Osteocyte (in vitro differentiated cells): ENCODE measurements at regions not wholly inside any gene's neighbourhood (a gene's known extent, or its start where the extent isn't known, plus 50 kb on each side); places are given as distances from the start of the nearest gene placed in this dataset.

Source experiments
- DNase-seq: peaks from one replicate; pipeline ENCODE4 v3.0.0; 2021; ENCODE audit warnings: mixed read lengths; ENCODE audit not compliant: unreplicated experiment; ENCODE audit errors: extremely low spot score
- H3K27ac Mint-ChIP-seq: one replicate; pipeline ENCODE4 v1.8.0; 2021; ENCODE audit warnings: mild to moderate bottlenecking, mixed read lengths; ENCODE audit not compliant: unreplicated experiment
- H3K27me3 Mint-ChIP-seq: one replicate; pipeline ENCODE4 v1.8.0; 2021; ENCODE audit warnings: mixed read lengths; ENCODE audit not compliant: unreplicated experiment
- H3K36me3 Mint-ChIP-seq: one replicate; pipeline ENCODE4 v1.8.0; 2021; ENCODE audit warnings: mixed read lengths; ENCODE audit not compliant: unreplicated experiment
- H3K4me1 Mint-ChIP-seq: one replicate; pipeline ENCODE4 v1.8.0; 2021; ENCODE audit warnings: mixed read lengths; ENCODE audit not compliant: unreplicated experiment
- H3K4me3 Mint-ChIP-seq: one replicate; pipeline ENCODE4 v1.8.0; 2021; ENCODE audit warnings: mild to moderate bottlenecking, moderate library complexity, mixed read lengths; ENCODE audit not compliant: unreplicated experiment
- H3K9me3 Mint-ChIP-seq: one replicate; pipeline ENCODE4 v1.8.0; 2021; ENCODE audit warnings: mixed read lengths; ENCODE audit not compliant: unreplicated experiment
- CTCF ChIP-seq: fragments of 200-600 bp; sonication (generic); IDR thresholded peaks from 2 replicates; pipeline ENCODE4 v1.5.0; 2021; ENCODE audit warnings: antibody characterized with exemption, mild to moderate bottlenecking, moderate library complexity

- Mint-ChIP-seq H3K4me1 (peaks cover 10% of the 10 kb centered on the region), H3K36me3 (no peaks in the 10 kb centered on the region), H3K27ac (no peak overlapping the region), H3K9me3 (no peaks in the 10 kb centered on the region), H3K27me3 (no peaks in the 10 kb centered on the region), H3K4me3 (no peak overlapping the region)
- no peak for TF ChIP-seq CTCF
- no peak for DNase-seq
Measured at GRCh38 chr5:121138495-121138907, 674.4 kb downstream of the PRR16 start.

DNA sequence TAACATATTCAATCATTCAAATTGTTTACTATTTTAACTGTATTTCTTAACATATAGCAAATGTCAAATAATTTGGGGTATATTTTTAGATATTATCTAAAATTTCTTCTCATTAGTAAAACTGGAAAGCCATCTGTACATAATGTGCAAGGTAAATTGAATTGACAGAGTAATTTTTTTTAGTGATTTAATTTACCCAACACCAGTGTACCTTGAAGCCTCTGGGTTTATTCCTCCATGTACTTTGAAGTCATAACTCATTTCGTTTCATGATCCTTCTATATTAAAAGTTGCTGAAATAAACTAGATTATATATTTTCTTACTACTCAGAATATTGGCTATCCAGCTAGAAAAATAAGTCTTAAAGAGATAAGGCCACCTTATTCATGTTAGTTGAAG, 674.9 kb downstream of the PRR16 start:
- TF ChIP-seq CTCF = no peak
- no peak for DNase-seq
- no peak overlapping the region for H3K4me3 Mint-ChIP-seq
- H3K27me3 Mint-ChIP-seq = peaks cover 1% of the 10 kb centered on the region
- peaks cover 10% of the 10 kb centered on the region for H3K4me1 Mint-ChIP-seq
- no peaks in the 10 kb centered on the region for H3K9me3 Mint-ChIP-seq
- H3K27ac Mint-ChIP-seq = no peak overlapping the region
- no peaks in the 10 kb centered on the region for H3K36me3 Mint-ChIP-seq

DNA sequence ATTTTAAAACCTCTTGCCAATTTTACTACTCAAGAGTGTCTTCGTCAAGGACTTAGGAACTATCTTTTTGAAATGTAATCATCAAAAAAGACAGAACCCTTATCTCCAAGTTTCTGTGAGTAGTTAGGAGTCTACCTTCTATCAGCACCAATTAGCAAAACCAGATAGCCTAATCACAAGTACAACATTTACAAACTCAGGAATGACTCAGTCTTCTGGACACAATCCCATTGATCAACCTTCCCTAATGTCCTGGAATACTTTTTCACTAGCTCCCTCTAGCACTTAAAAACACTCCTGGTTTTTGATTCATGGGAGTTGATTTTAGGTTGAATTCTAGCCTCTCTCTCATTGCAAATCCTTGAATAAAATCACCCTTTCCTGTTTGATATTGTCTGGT, 680.7 kb downstream of the PRR16 start:
- no peak overlapping the region for H3K27ac Mint-ChIP-seq

DNA sequence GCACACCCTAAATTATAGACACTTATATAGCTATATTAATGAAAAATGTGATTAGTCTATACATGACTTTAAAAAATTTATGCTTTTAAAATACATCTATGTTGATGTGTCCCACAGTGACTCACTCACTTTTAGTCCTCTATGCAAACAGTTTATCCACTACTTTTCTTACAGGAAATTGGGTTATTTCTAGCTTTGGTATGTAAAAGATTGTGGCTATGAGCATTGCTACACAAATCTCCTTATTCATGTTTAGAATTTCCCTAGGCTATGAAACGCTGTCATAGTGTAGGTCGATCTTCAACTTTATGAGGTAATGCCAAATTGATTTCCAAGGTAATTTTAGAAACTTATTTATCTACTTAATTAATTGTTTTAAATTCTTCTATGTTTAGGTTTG, 687.4 kb downstream of the PRR16 start:
- no peak overlapping the region for H3K4me3 Mint-ChIP-seq
- no peaks in the 10 kb centered on the region for H3K27me3 Mint-ChIP-seq
- H3K9me3 Mint-ChIP-seq = peaks cover 8% of the 10 kb centered on the region
- H3K27ac Mint-ChIP-seq = no peak overlapping the region
- DNase-seq = no peak
- no peaks in the 10 kb centered on the region for H3K36me3 Mint-ChIP-seq
- no peak for TF ChIP-seq CTCF
- H3K4me1 Mint-ChIP-seq = no peaks in the 10 kb centered on the region

More for the DNA sequence above, 680.7 kb downstream of the PRR16 start:
- Mint-ChIP-seq H3K36me3 (no peaks in the 10 kb centered on the region), H3K9me3 (peaks cover 8% of the 10 kb centered on the region), H3K4me1 (no peaks in the 10 kb centered on the region), H3K4me3 (no peak overlapping the region), H3K27me3 (peaks cover 9% of the 10 kb centered on the region)
- DNase-seq = no peak
- TF ChIP-seq CTCF = no peak

- Mint-ChIP-seq H3K36me3 (no peaks in the 10 kb centered on the region), H3K9me3 (peaks cover 8% of the 10 kb centered on the region), H3K27me3 (no peaks in the 10 kb centered on the region), H3K27ac (no peak overlapping the region), H3K4me1 (no peaks in the 10 kb centered on the region), H3K4me3 (no peak overlapping the region)
- no peak for DNase-seq
- TF ChIP-seq CTCF = no peak
Measured at GRCh38 chr5:121152411-121152810, 688.3 kb downstream of the PRR16 start.
